A549 (cell line): ENCODE measurements at regions not wholly inside any gene's neighbourhood (a gene's known extent, or its start where the extent isn't known, plus 50 kb on each side); places are given as distances from the start of the nearest gene placed in this dataset.

Source experiments
- ATAC-seq, 2 experiments: fragments of 200-7000 bp in 1 of 2; fragments of >200 bp in 1 of 2; cut with Nextera tagmentation in 1 of 2; cut with Tn5 transposase in 1 of 2; 3 replicates each; pipeline versions ENCODE4 v1.8.0 to v1.9.1; 2018 to 2020; ENCODE audit warnings: mild to moderate bottlenecking in 1 of 2, moderate library complexity in 1 of 2
- CTCF ChIA-PET: fragments of 300-600 bp; sonication (Branson Sonifier 250); formaldehyde crosslinking; extraction: SDS; loops from one replicate; lab custom pipeline; 2021; ENCODE audit warnings: antibody characterized with exemption, inconsistent platforms; lab: Yijun Ruan, JAX
- POLR2A ChIA-PET: fragments of 350-600 bp; formaldehyde crosslinking; extraction: SDS; loops from one replicate; lab custom pipeline; 2021; ENCODE audit warnings: antibody characterized with exemption, inconsistent platforms; lab: Yijun Ruan, JAX
- DNase-seq, 2 experiments: peaks; one replicate each; pipeline versions ENCODE4 v3.0.0 to v3.0.0-alpha.2; 2011 to 2016; ENCODE audit warnings: low read depth in 1 of 2, low spot score in 1 of 2
- FAIRE-seq: peaks from 2 replicates; lab custom pipeline; 2011; peaks lifted over from hg19 to GRCh38; lab: Jason Lieb, UNC
- H3K27ac ChIP-seq, 2 experiments: fragments of >200 bp; sonication (Bioruptor Twin); formaldehyde crosslinking; 3 replicates each; pipeline ENCODE4 v1.5.1; 2016 to 2017
- H3K4me1 ChIP-seq: fragments of >200 bp; sonication (Bioruptor Twin); formaldehyde crosslinking; 3 replicates; pipeline ENCODE4 v1.6.1; 2016
- H3K4me2 ChIP-seq: fragments of >200 bp; sonication (Bioruptor Twin); formaldehyde crosslinking; 3 replicates; pipeline ENCODE4 v1.6.1; 2016
- H3K4me3 ChIP-seq: fragments of >200 bp; sonication (Bioruptor Twin); formaldehyde crosslinking; 3 replicates; pipeline ENCODE4 v1.5.1; 2016
- H3K9me3 ChIP-seq: fragments of >200 bp; sonication (Bioruptor Twin); formaldehyde crosslinking; 3 replicates; pipeline ENCODE4 v1.6.1; 2016
- BCL3 ChIP-seq: fragments of >200 bp; sonication (Bioruptor Twin); formaldehyde crosslinking; IDR thresholded peaks from 3 replicates; pipeline ENCODE4 v1.6.1; 2016
- BHLHE40 ChIP-seq: IDR thresholded peaks from 2 replicates; pipeline ENCODE4 v1.6.1; 2012; ENCODE audit warnings: low read depth, low read length, inconsistent platforms
- CBX8 ChIP-seq: fragments of 200-600 bp; sonication (generic); IDR thresholded peaks from 2 replicates; pipeline ENCODE4 v1.6.1; 2016
- CEBPB ChIP-seq, 2 experiments: fragments of >200 bp in 1 of 2; sonication (Bioruptor Twin) in 1 of 2; formaldehyde crosslinking in 1 of 2; IDR thresholded peaks; 2 replicates each; pipeline ENCODE4 v1.6.1; 2012 to 2016
- CHD4 ChIP-seq: fragments of 200-600 bp; sonication (generic); IDR thresholded peaks from 2 replicates; pipeline ENCODE4 v1.6.1; 2016; ENCODE audit warnings: antibody characterized with exemption, mild to moderate bottlenecking, borderline replicate concordance
- CTCF ChIP-seq: fragments of >200 bp; sonication (Bioruptor Twin); formaldehyde crosslinking; IDR thresholded peaks from 3 replicates; pipeline ENCODE4 v1.5.1; 2016
- E2F6 ChIP-seq: IDR thresholded peaks from 2 replicates; pipeline ENCODE4 v1.6.1; 2012; ENCODE audit warnings: low read depth, borderline replicate concordance
- ELK1 ChIP-seq: fragments of 150-350 bp; IDR thresholded peaks from 2 replicates; pipeline ENCODE4 v1.6.1; 2014; ENCODE audit warnings: low read depth, mild to moderate bottlenecking, low read length
- FOSB ChIP-seq: fragments of 250-450 bp; sonication (Bioruptor Pico); IDR thresholded peaks from 2 replicates; pipeline ENCODE4 v1.5.0; 2020; ENCODE audit warnings: mild to moderate bottlenecking, moderate library complexity
- GATA3 ChIP-seq: IDR thresholded peaks from 2 replicates; pipeline ENCODE4 v1.6.1; 2012; ENCODE audit warnings: borderline replicate concordance
- HDAC2 ChIP-seq: fragments of 200-600 bp; sonication (generic); IDR thresholded peaks from 2 replicates; pipeline ENCODE4 v1.6.1; 2016
- HEYL ChIP-seq: fragments of 250-450 bp; sonication (Bioruptor Pico); IDR thresholded peaks from 2 replicates; pipeline ENCODE4 v1.8.0; 2021; ENCODE audit warnings: mild to moderate bottlenecking, moderate library complexity
- HMGXB4 ChIP-seq: fragments of 250-450 bp; sonication (Bioruptor Pico); IDR thresholded peaks from 2 replicates; pipeline ENCODE4 v1.5.0; 2021; ENCODE audit warnings: mild to moderate bottlenecking, moderate library complexity, borderline replicate concordance
- HOXB13 ChIP-seq: fragments of 250-450 bp; sonication (Bioruptor Pico); IDR thresholded peaks from 2 replicates; pipeline ENCODE4 v1.5.0; 2020; ENCODE audit warnings: low read depth, mild to moderate bottlenecking, moderate library complexity
- MAX ChIP-seq: IDR thresholded peaks from 2 replicates; pipeline ENCODE4 v1.6.1; 2012
- MYC ChIP-seq: IDR thresholded peaks from 2 replicates; pipeline ENCODE4 v1.6.1; 2012; ENCODE audit warnings: mild to moderate bottlenecking, inconsistent platforms, low read length, improper control_type of control experiment, borderline replicate concordance
- PBX3 ChIP-seq: IDR thresholded peaks from 2 replicates; pipeline ENCODE4 v1.6.1; 2012
- PHF8 ChIP-seq: fragments of 200-600 bp; sonication (generic); IDR thresholded peaks from 2 replicates; pipeline ENCODE4 v1.6.1; 2016; ENCODE audit warnings: low read depth, mild to moderate bottlenecking, antibody characterized with exemption, moderate library complexity, borderline replicate concordance
- POLR2AphosphoS2 ChIP-seq: conservative IDR thresholded peaks from 2 replicates; pipeline ENCODE4 v1.6.1; 2012; ENCODE audit warnings: low read length, improper control_type of control experiment, inconsistent platforms
- RAD21 ChIP-seq, 2 experiments: fragments of >200 bp in 1 of 2; sonication (Bioruptor Twin) in 1 of 2; formaldehyde crosslinking in 1 of 2; IDR thresholded peaks in 1 of 2; conservative IDR thresholded peaks in 1 of 2; 2 replicates in 1 of 2; 3 replicates in 1 of 2; pipeline ENCODE4 v1.6.1; 2012 to 2018; ENCODE audit warnings: inconsistent platforms in 1 of 2
- RARB ChIP-seq: fragments of 250-450 bp; sonication (Bioruptor Pico); IDR thresholded peaks from 2 replicates; pipeline ENCODE4 v1.8.0; 2021; ENCODE audit warnings: mild to moderate bottlenecking, moderate library complexity
- RCOR1 ChIP-seq: fragments of 150-350 bp; IDR thresholded peaks from 2 replicates; pipeline ENCODE4 v1.6.1; 2014; ENCODE audit warnings: antibody characterized with exemption, low read length, low read depth
- RNF2 ChIP-seq: fragments of 200-600 bp; sonication (generic); IDR thresholded peaks from 2 replicates; pipeline ENCODE4 v1.6.1; 2016; ENCODE audit warnings: low read depth, mild to moderate bottlenecking, antibody characterized with exemption, moderate library complexity, borderline replicate concordance
- ZC3H11A ChIP-seq: fragments of 450-650 bp; IDR thresholded peaks from 2 replicates; pipeline ENCODE4 v1.6.1; 2014; ENCODE audit warnings: antibody characterized with exemption, mild to moderate bottlenecking
- ZFP36 ChIP-seq: fragments of 450-650 bp; IDR thresholded peaks from 2 replicates; pipeline ENCODE4 v1.6.1; 2014; ENCODE audit warnings: borderline replicate concordance; ENCODE audit not compliant: partially characterized antibody
- ZSCAN20 ChIP-seq: fragments of 250-450 bp; sonication (Bioruptor Pico); IDR thresholded peaks from 2 replicates; pipeline ENCODE4 v1.8.0; 2022; ENCODE audit warnings: mild to moderate bottlenecking, moderate library complexity
- WGBS: methylation state at CpG from one replicate; pipeline ENCODE4 v1.1.6; 2017; ENCODE audit errors: missing lambda C conversion rate; 5-methylcytosine and 5-hydroxymethylcytosine counted together

GRCh38 chr2:61774351-61774750 lies 79.5 kb downstream of the FAM161A start:
- DNase-seq: no peak
- Histone ChIP-seq H3K4me3 (no peak overlapping the region), H3K4me1 (peaks cover 25% of the 10 kb centered on the region), H3K9me3 (no peaks in the 10 kb centered on the region)
- ATAC-seq: no peak
- 57% methylated on average over 1 of the region's 1 CpG for WGBS
- ChIA-PET POLR2A (interaction anchor here (2.4 kb wide), 1 partner anchor 10 kb away, joined by 9 read pairs; no protein-coding TSS in a partner anchor), CTCF (interaction anchor here (0.8 to 1.2 kb wide), 3 partner anchors 12 to 18 kb away, joined by 3 to 4 read pairs (median 3); no protein-coding TSS in a partner anchor)
- FAIRE-seq: no peak
- TF ChIP-seq HMGXB4 (CRISPR knock-in tag) (no peak), POLR2AphosphoS2 (no peak), HOXB13 (CRISPR knock-in tag) (no peak), ZSCAN20 (no peak), MYC (no peak), E2F6 (no peak), HEYL (CRISPR knock-in tag) (no peak), CEBPB (IDR thresholded peaks at IDR 0.05) (no peak), RCOR1 (no peak), RAD21 (conservative IDR thresholded peaks at IDR 0.05 in 1 of 2, IDR thresholded peaks at IDR 0.05 in 1 of 2) (no peak), MAX (no peak), RNF2 (no peak), HDAC2 (no peak), ZC3H11A (no peak), BCL3 (no peak), GATA3 (no peak)
- TF ChIP-seq, all 56 proteins: peak for 0
- no peak overlapping the region for H3K27ac ChIP-seq
- H3K4me2 ChIP-seq: no peak overlapping the region

- no peak overlapping the region for H3K4me3 ChIP-seq
- DNase-seq (no peak), ATAC-seq (no peak), FAIRE-seq (no peak)
- CTCF ChIA-PET: no interaction called here
- no peaks in the 10 kb centered on the region for H3K9me3 ChIP-seq
- 87% methylated on average over 7 of the region's 7 CpGs for WGBS
- peak overlapping the region; percentile 74 to 87; a peak in 5 of 6 replicates for H3K27ac ChIP-seq
- peaks cover 31% of the 10 kb centered on the region for H3K4me1 ChIP-seq
- POLR2A ChIA-PET: interaction anchor here (1.6 kb wide), 1 partner anchor 8 kb away, joined by 8 read pairs; no protein-coding TSS in a partner anchor
- no peak overlapping the region for H3K4me2 ChIP-seq
- TF ChIP-seq ZSCAN20 (no peak), FOSB (CRISPR knock-in tag) (no peak), RCOR1 (no peak), RARB (CRISPR knock-in tag) (no peak), PBX3 (no peak), PHF8 (no peak), CBX8 (no peak), CEBPB (IDR thresholded peaks at IDR 0.05) (no peak), ELK1 (no peak), CHD4 (no peak), RAD21 (conservative IDR thresholded peaks at IDR 0.05 in 1 of 2, IDR thresholded peaks at IDR 0.05 in 1 of 2) (no peak), BCL3 (no peak), CTCF (no peak), BHLHE40 (no peak), ZFP36 (no peak)
Observed at GRCh38 chr2:61771904-61772845, 81.7 kb downstream of the FAM161A start.
